Liver (tissue), 8 donors: ENCODE measurements at regions not wholly inside any gene's neighbourhood (a gene's known extent, or its start where the extent isn't known, plus 50 kb on each side); places are given as distances from the start of the nearest gene placed in this dataset.

Experiments used
- DNase-seq: peaks from one replicate; pipeline ENCODE4 v3.0.0-alpha.2; 2017; ENCODE audit warnings: low spot score
- H3K27ac ChIP-seq, 2 donors: one replicate each; pipeline ENCODE4 v1.7.0; 2013; ENCODE audit warnings: inconsistent platforms in 2 of 2, low read length in 2 of 2, control low read depth in 1 of 2, low read depth in 1 of 2, mild to moderate bottlenecking in 1 of 2
- H3K27me3 ChIP-seq, 4 donors: one replicate each; pipeline versions ENCODE4 v1.6.1 to v1.7.0; 2013; ENCODE audit warnings: low read length in 3 of 4, inconsistent platforms in 1 of 4, mild to moderate bottlenecking in 1 of 4, moderate library complexity in 1 of 4; ENCODE audit not compliant: control insufficient read depth in 4 of 4, insufficient read depth in 4 of 4
- H3K36me3 ChIP-seq, 4 donors: one replicate each; pipeline versions ENCODE4 v1.6.1 to v1.7.0; 2013; ENCODE audit warnings: low read length in 3 of 4, mild to moderate bottlenecking in 3 of 4, low read depth in 1 of 4, moderate library complexity in 1 of 4; ENCODE audit not compliant: control insufficient read depth in 4 of 4, insufficient read depth in 3 of 4
- H3K4me1 ChIP-seq, 4 donors: one replicate each; pipeline versions ENCODE4 v1.6.1 to v1.7.0; 2013; ENCODE audit warnings: low read length in 3 of 4, mild to moderate bottlenecking in 3 of 4, moderate library complexity in 1 of 4; ENCODE audit not compliant: control insufficient read depth in 4 of 4, insufficient read depth in 4 of 4
- H3K4me3 ChIP-seq, 3 donors: one replicate each; pipeline versions ENCODE4 v1.6.1 to v1.7.0; 2013; ENCODE audit warnings: low read length in 3 of 3, control low read depth in 1 of 3, low read depth in 1 of 3, mild to moderate bottlenecking in 1 of 3
- H3K9ac ChIP-seq, 2 donors: one replicate each; pipeline ENCODE4 v1.7.0; 2013; ENCODE audit warnings: low read length in 2 of 2, mild to moderate bottlenecking in 2 of 2, moderate library complexity in 2 of 2, control low read depth in 1 of 2, low read depth in 1 of 2
- H3K9me3 ChIP-seq, 4 donors: one replicate each; pipeline versions ENCODE4 v1.6.1 to v1.7.0; 2013; ENCODE audit warnings: low read length in 3 of 4; ENCODE audit not compliant: control insufficient read depth in 4 of 4
- ATF3 ChIP-seq: IDR thresholded peaks from 2 replicates; pipeline ENCODE4 v1.6.1; 2016; ENCODE audit warnings: antibody characterized with exemption
- CTCF ChIP-seq: fragments of 150-350 bp; IDR thresholded peaks from 2 replicates; pipeline ENCODE4 v1.5.1; 2017; ENCODE audit warnings: improper control_type of control experiment, low read depth, low read length; ENCODE audit not compliant: missing input control
- EGR1 ChIP-seq, 2 donors: IDR thresholded peaks; 2 replicates each; pipeline ENCODE4 v1.6.1; 2016 to 2018; ENCODE audit warnings: antibody characterized with exemption in 2 of 2, low read depth in 2 of 2
- FOXA1 ChIP-seq: IDR thresholded peaks from 2 replicates; pipeline ENCODE4 v1.6.1; 2016; ENCODE audit warnings: antibody characterized with exemption
- FOXA2 ChIP-seq: IDR thresholded peaks from 2 replicates; pipeline ENCODE4 v1.6.1; 2016; ENCODE audit warnings: antibody characterized with exemption
- GABPA ChIP-seq, 2 donors: IDR thresholded peaks in 1 of 2; conservative IDR thresholded peaks in 1 of 2; 2 replicates each; pipeline ENCODE4 v1.6.1; 2016; ENCODE audit warnings: antibody characterized with exemption in 2 of 2, mild to moderate bottlenecking in 1 of 2, moderate library complexity in 1 of 2
- HNF4A ChIP-seq, 2 donors: conservative IDR thresholded peaks; 2 replicates each; pipeline ENCODE4 v1.6.1; 2016; ENCODE audit warnings: antibody characterized with exemption in 2 of 2, mild to moderate bottlenecking in 2 of 2
- HNF4G ChIP-seq: IDR thresholded peaks from 2 replicates; pipeline ENCODE4 v1.6.1; 2016; ENCODE audit warnings: antibody characterized with exemption
- JUND ChIP-seq, 2 donors: IDR thresholded peaks; 2 replicates each; pipeline ENCODE4 v1.6.1; 2016; ENCODE audit warnings: antibody characterized with exemption in 2 of 2
- MAX ChIP-seq: IDR thresholded peaks from 2 replicates; pipeline ENCODE4 v1.6.1; 2016; ENCODE audit warnings: antibody characterized with exemption
- NR2F2 ChIP-seq: IDR thresholded peaks from 2 replicates; pipeline ENCODE4 v1.6.1; 2016; ENCODE audit warnings: antibody characterized with exemption
- RAD21 ChIP-seq, 2 donors: IDR thresholded peaks; 2 replicates each; pipeline ENCODE4 v1.6.1; 2016; ENCODE audit warnings: antibody characterized with exemption in 2 of 2, mild to moderate bottlenecking in 2 of 2
- REST ChIP-seq: IDR thresholded peaks from 2 replicates; pipeline ENCODE4 v1.6.1; 2016; ENCODE audit warnings: antibody characterized with exemption, mild to moderate bottlenecking
- RXRA ChIP-seq, 2 donors: IDR thresholded peaks; 2 replicates each; pipeline ENCODE4 v1.6.1; 2017 to 2018; ENCODE audit warnings: antibody characterized with exemption in 2 of 2, mild to moderate bottlenecking in 1 of 2
- SP1 ChIP-seq: IDR thresholded peaks from 2 replicates; pipeline ENCODE4 v1.6.1; 2018; ENCODE audit warnings: antibody characterized with exemption, mild to moderate bottlenecking
- TAF1 ChIP-seq: conservative IDR thresholded peaks from 2 replicates; pipeline ENCODE4 v1.6.1; 2016; ENCODE audit warnings: antibody characterized with exemption, mild to moderate bottlenecking
- YY1 ChIP-seq: IDR thresholded peaks from 2 replicates; pipeline ENCODE4 v1.6.1; 2016; ENCODE audit warnings: antibody characterized with exemption, mild to moderate bottlenecking
- ZBTB33 ChIP-seq: IDR thresholded peaks from 2 replicates; pipeline ENCODE4 v1.6.1; 2016; ENCODE audit warnings: antibody characterized with exemption
- WGBS: extraction: QIAGEN DNeasy Blood & Tissue Kit; methylation state at CpG from one replicate; pipeline ENCODE4 v1.1.7; 2013; 5-methylcytosine and 5-hydroxymethylcytosine counted together
- donor health status: healthy.
- donor health status: healthy.
- donor health status: healthy.
- donor health status: healthy.
- donor health status: healthy.

GRCh38 chr2:52844701-52845423, 922.7 kb upstream of the CHAC2 start:
- no peaks in the 10 kb centered on the region for H3K36me3 ChIP-seq
- no peak overlapping the region for H3K9ac ChIP-seq
- no peak for TF ChIP-seq CTCF
- no peak overlapping the region for H3K4me3 ChIP-seq
- H3K4me1 ChIP-seq: no peaks in the 10 kb centered on the region
- no peaks in the 10 kb centered on the region for H3K9me3 ChIP-seq
- WGBS: 64% methylated on average over 5 of the region's 5 CpGs
- no peak for DNase-seq
- no peaks in the 10 kb centered on the region for H3K27me3 ChIP-seq
- H3K27ac ChIP-seq: no peak overlapping the region

- no peak overlapping the region for H3K9ac ChIP-seq
- DNase-seq: no peak
- WGBS: 74% methylated on average over 2 of the region's 2 CpGs
- no peaks in the 10 kb centered on the region for H3K36me3 ChIP-seq
- no peak overlapping the region for H3K27ac ChIP-seq
- no peaks in the 10 kb centered on the region for H3K27me3 ChIP-seq
- TF ChIP-seq YY1: no peak
- no peaks in the 10 kb centered on the region for H3K4me1 ChIP-seq
- no peaks in the 10 kb centered on the region for H3K9me3 ChIP-seq
- no peak overlapping the region for H3K4me3 ChIP-seq
These were observed 931.7 kb upstream of the CHAC2 start for GRCh38 chr2:52835909-52836308.

GRCh38 chr2:52831216-52831615, 936.4 kb upstream of the CHAC2 start:
- Histone ChIP-seq H3K4me3 (no peak overlapping the region), H3K9ac (no peak overlapping the region), H3K27me3 (no peaks in the 10 kb centered on the region), H3K36me3 (no peaks in the 10 kb centered on the region), H3K9me3 (no peaks in the 10 kb centered on the region), H3K4me1 (no peaks in the 10 kb centered on the region), H3K27ac (no peak overlapping the region)
- DNase-seq: no peak
- TF ChIP-seq REST (no peak), HNF4G (no peak), NR2F2 (no peak), GABPA (IDR thresholded peaks at IDR 0.05 in 1 of 2, conservative IDR thresholded peaks at IDR 0.05 in 1 of 2) (no peak), FOXA1 (no peak), YY1 (no peak), TAF1 (no peak), JUND (IDR thresholded peaks at IDR 0.05) (no peak), RAD21 (IDR thresholded peaks at IDR 0.05) (no peak), FOXA2 (no peak), RXRA (IDR thresholded peaks at IDR 0.05) (no peak), ATF3 (no peak), HNF4A (conservative IDR thresholded peaks at IDR 0.05) (no peak), EGR1 (IDR thresholded peaks at IDR 0.05; ENCODE audit: low read depth in 2 of 2) (no peak), SP1 (no peak), ZBTB33 (no peak), CTCF (no peak), MAX (no peak)
